Stimulated activated CD8-positive, alpha-beta memory T cell treated with anti-CD3 and anti-CD28 coated beads, Interleukin-4, amount 100 ng/mL, for 4 hours (primary cell): ENCODE measurements at regions not wholly inside any gene's neighbourhood (a gene's known extent, or its start where the extent isn't known, plus 50 kb on each side); places are given as distances from the start of the nearest gene placed in this dataset.
"Not testable (repeated sequence)": the region's sequence is repeated elsewhere in the genome, so short reads cannot be mapped to it uniquely, and the experiment has no call there.

Experiments
- DNase-seq, 2 donors: peaks; one replicate each; pipeline ENCODE4 v3.0.0-alpha.2; 2020; ENCODE audit warnings: low read depth in 2 of 2, low spot score in 1 of 2

- DNase-seq: no peak
Observed at GRCh38 chr19:29015569-29015968, 197.4 kb downstream of the UQCRFS1 start.

GRCh38 chr19:29014857-29015436 lies 198.0 kb downstream of the UQCRFS1 start:
- DNase-seq: no peak

- DNase-seq: no peak
Observed at GRCh38 chr19:29013988-29014387, 199.0 kb downstream of the UQCRFS1 start.

GRCh38 chr19:29013325-29013724 lies 199.6 kb downstream of the UQCRFS1 start:
- DNase-seq: no peak

- DNase-seq: no peak
Observed at GRCh38 chr19:29012457-29012856, 200.5 kb downstream of the UQCRFS1 start.

GRCh38 chr19:29010276-29010675 lies 202.7 kb downstream of the UQCRFS1 start:
- DNase-seq: no peak

GRCh38 chr19:29006057-29006735 lies 206.8 kb downstream of the UQCRFS1 start:
- no peak for DNase-seq

- no peak for DNase-seq
Observed at GRCh38 chr19:29004796-29005195, 208.2 kb downstream of the UQCRFS1 start.

- DNase-seq: no peak
Observed at GRCh38 chr19:29003641-29004409, 209.1 kb downstream of the UQCRFS1 start.

GRCh38 chr19:29002336-29002735 lies 210.6 kb downstream of the UQCRFS1 start:
- DNase-seq: no peak

- no peak for DNase-seq
Observed at GRCh38 chr19:29001597-29002245, 211.2 kb downstream of the UQCRFS1 start.

- DNase-seq: no peak
Observed at GRCh38 chr19:29001141-29001581, 211.8 kb downstream of the UQCRFS1 start.

GRCh38 chr19:28999724-29000433 lies 213.1 kb downstream of the UQCRFS1 start:
- DNase-seq: no peak

GRCh38 chr19:28998974-28999373 lies 214.0 kb downstream of the UQCRFS1 start:
- no peak for DNase-seq

GRCh38 chr19:28997866-28998265 lies 215.1 kb downstream of the UQCRFS1 start:
- DNase-seq: not testable (repeated sequence)

- DNase-seq: no peak
Observed at GRCh38 chr19:28990522-28990921, 222.4 kb downstream of the UQCRFS1 start.

GRCh38 chr19:28989739-28990138 lies 223.2 kb downstream of the UQCRFS1 start:
- DNase-seq: no peak

GRCh38 chr19:28988066-28988465 lies 224.9 kb downstream of the UQCRFS1 start:
- DNase-seq: no peak

GRCh38 chr19:28987177-28987576 lies 225.8 kb downstream of the UQCRFS1 start:
- no peak for DNase-seq

GRCh38 chr19:28985201-28985600 lies 227.8 kb downstream of the UQCRFS1 start:
- no peak for DNase-seq

GRCh38 chr19:28984315-28984714 lies 228.6 kb downstream of the UQCRFS1 start:
- no peak for DNase-seq
